GM18868 (cell line): ENCODE measurements at regions not wholly inside any gene's neighbourhood (a gene's known extent, or its start where the extent isn't known, plus 50 kb on each side); places are given as distances from the start of the nearest gene placed in this dataset.
"Not testable (repeated sequence)": the region's sequence is repeated elsewhere in the genome, so short reads cannot be mapped to it uniquely, and the experiment has no call there.

Experiments used
- ATAC-seq: cut with Tn5 transposase; IDR thresholded peaks from one replicate; pipeline ENCODE4 v1.9.1; 2021; ENCODE audit warnings: mild to moderate bottlenecking, moderate library complexity; ENCODE audit not compliant: unreplicated experiment

GRCh38 chr3:147333098-147333497 lies 73.2 kb downstream of the ZIC4 start:
- ATAC-seq, result no peak

GRCh38 chr3:147328711-147329110 lies 77.6 kb downstream of the ZIC4 start:
- no peak for ATAC-seq

GRCh38 chr3:147324356-147324755 lies 82.0 kb downstream of the ZIC4 start:
- no peak for ATAC-seq

GRCh38 chr3:147318900-147319299 lies 87.4 kb downstream of the ZIC4 start:
- ATAC-seq, result no peak

- ATAC-seq, result not testable (repeated sequence)
These were observed 89.3 kb downstream of the ZIC4 start for GRCh38 chr3:147317080-147317479.

GRCh38 chr3:147313513-147313912 lies 92.8 kb downstream of the ZIC4 start:
- no peak for ATAC-seq

GRCh38 chr3:147312786-147313280 lies 93.5 kb downstream of the ZIC4 start:
- ATAC-seq, result no peak

GRCh38 chr3:147311716-147312115 lies 94.6 kb downstream of the ZIC4 start:
- ATAC-seq, result no peak

GRCh38 chr3:147305533-147306250 lies 100.7 kb downstream of the ZIC4 start:
- no peak for ATAC-seq

GRCh38 chr3:147304756-147305155 lies 101.6 kb downstream of the ZIC4 start:
- ATAC-seq, result no peak

- no peak for ATAC-seq
These were observed 104.6 kb downstream of the ZIC4 start for GRCh38 chr3:147301781-147302180.

GRCh38 chr3:147299656-147300055 lies 106.7 kb downstream of the ZIC4 start:
- ATAC-seq, result no peak

GRCh38 chr3:147298511-147298982 lies 107.8 kb downstream of the ZIC4 start:
- ATAC-seq, result no peak

GRCh38 chr3:147297761-147298350 lies 108.5 kb downstream of the ZIC4 start:
- no peak for ATAC-seq

GRCh38 chr3:147287370-147287769 lies 119.0 kb downstream of the ZIC4 start:
- not testable (repeated sequence) for ATAC-seq

- no peak for ATAC-seq
These were observed 136.4 kb downstream of the ZIC4 start for GRCh38 chr3:147269907-147270306.

- no peak for ATAC-seq
These were observed 138.9 kb downstream of the ZIC4 start for GRCh38 chr3:147267434-147267833.

- ATAC-seq, result no peak
These were observed 148.4 kb downstream of the ZIC4 start for GRCh38 chr3:147257944-147258343.

GRCh38 chr3:147256739-147257138 lies 149.6 kb downstream of the ZIC4 start:
- no peak for ATAC-seq

GRCh38 chr3:147246906-147247305 lies 159.4 kb downstream of the ZIC4 start:
- ATAC-seq, result no peak

GRCh38 chr3:147245638-147246037 lies 160.7 kb downstream of the ZIC4 start:
- ATAC-seq, result not testable (repeated sequence)

- not testable (repeated sequence) for ATAC-seq
These were observed 161.3 kb downstream of the ZIC4 start for GRCh38 chr3:147245022-147245421.
